ENCODE measurements at regions not wholly inside any gene's neighbourhood (a gene's known extent, or its start where the extent isn't known, plus 50 kb on each side); places are given as distances from the start of the nearest gene placed in this dataset.

DNA sequence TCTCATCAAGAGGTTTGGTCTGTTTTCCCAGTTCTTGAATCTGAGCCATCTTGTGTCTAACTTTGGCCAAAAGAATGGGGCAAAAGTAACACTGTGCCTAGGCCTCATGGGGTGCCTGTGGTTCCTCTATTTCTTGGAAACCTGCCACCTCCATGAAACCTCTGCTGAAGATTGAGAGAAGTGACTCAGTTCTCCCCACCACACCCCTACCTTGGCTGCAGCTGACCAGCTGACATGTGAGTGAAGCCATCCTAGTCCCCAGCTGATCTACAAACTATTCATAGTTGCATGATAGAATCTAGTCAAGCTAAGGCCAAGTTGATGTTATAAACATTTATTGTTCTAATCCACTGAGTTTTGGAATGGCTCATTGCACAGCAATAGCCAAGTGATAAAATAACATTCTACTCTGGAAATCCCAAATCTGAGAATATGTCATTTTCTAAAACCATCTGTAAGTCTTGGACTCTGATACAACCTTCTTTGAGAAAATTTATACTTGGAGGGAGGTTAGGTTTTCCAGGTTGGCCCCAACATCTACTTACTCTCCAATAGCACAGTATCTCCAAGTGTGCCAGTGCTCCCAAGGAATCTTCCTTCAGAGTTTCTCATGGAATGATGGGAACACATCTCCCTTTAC is 107.0 kb upstream of the SMLR1 start:
- no peak overlapping the region for H3K9ac ChIP-seq (ENCODE audit: low read length)
- H3F3A ChIP-seq (ENCODE audit: insufficient read depth, low read length, poor library complexity, severe bottlenecking) = no peaks in the 10 kb centered on the region
- no peaks in the 10 kb centered on the region for H4K20me1 ChIP-seq (ENCODE audit: insufficient read depth)
- H3K79me2 ChIP-seq (replicated peaks; ENCODE audit: insufficient read depth, low read length) = no peaks in the 10 kb centered on the region
- H3K4me2 ChIP-seq (ENCODE audit: low read length) = no peak overlapping the region
- no peak overlapping the region for H3K27ac ChIP-seq (ENCODE audit: low read length)
- H3K4me3 ChIP-seq (ENCODE audit: low read length) = no peak overlapping the region
- H3K9me2 ChIP-seq (ENCODE audit: insufficient read depth, low read length) = no peaks in the 10 kb centered on the region
- no peaks in the 10 kb centered on the region for H3K27me3 ChIP-seq (ENCODE audit: insufficient read depth, low read depth, low read length)
- no peaks in the 10 kb centered on the region for H3K36me3 ChIP-seq (ENCODE audit: insufficient read depth, low read length)
- H2AFZ ChIP-seq (ENCODE audit: low read depth, low read length) = no peak overlapping the region
- no peaks in the 10 kb centered on the region for H3K9me3 ChIP-seq (ENCODE audit: low read length)
- TF ChIP-seq, protein P1, sequence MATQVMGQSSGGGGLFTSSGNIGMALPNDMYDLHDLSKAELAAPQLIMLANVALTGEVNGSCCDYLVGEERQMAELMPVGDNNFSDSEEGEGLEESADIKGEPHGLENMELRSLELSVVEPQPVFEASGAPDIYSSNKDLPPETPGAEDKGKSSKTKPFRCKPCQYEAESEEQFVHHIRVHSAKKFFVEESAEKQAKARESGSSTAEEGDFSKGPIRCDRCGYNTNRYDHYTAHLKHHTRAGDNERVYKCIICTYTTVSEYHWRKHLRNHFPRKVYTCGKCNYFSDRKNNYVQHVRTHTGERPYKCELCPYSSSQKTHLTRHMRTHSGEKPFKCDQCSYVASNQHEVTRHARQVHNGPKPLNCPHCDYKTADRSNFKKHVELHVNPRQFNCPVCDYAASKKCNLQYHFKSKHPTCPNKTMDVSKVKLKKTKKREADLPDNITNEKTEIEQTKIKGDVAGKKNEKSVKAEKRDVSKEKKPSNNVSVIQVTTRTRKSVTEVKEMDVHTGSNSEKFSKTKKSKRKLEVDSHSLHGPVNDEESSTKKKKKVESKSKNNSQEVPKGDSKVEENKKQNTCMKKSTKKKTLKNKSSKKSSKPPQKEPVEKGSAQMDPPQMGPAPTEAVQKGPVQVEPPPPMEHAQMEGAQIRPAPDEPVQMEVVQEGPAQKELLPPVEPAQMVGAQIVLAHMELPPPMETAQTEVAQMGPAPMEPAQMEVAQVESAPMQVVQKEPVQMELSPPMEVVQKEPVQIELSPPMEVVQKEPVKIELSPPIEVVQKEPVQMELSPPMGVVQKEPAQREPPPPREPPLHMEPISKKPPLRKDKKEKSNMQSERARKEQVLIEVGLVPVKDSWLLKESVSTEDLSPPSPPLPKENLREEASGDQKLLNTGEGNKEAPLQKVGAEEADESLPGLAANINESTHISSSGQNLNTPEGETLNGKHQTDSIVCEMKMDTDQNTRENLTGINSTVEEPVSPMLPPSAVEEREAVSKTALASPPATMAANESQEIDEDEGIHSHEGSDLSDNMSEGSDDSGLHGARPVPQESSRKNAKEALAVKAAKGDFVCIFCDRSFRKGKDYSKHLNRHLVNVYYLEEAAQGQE (IDR thresholded peaks at IDR 0.05; ENCODE audit: borderline replicate concordance) = no peak
- TF ChIP-seq TAF1 (IDR thresholded peaks at IDR 0.05; ENCODE audit: low read depth) (no peak), MXI1 (conservative IDR thresholded peaks at IDR 0.05; ENCODE audit: poor library complexity, severe bottlenecking) (no peak), EZH2 (IDR thresholded peaks at IDR 0.05; ENCODE audit: borderline replicate concordance, insufficient read depth, low read length, poor library complexity, severe bottlenecking) (no peak), POLR2AphosphoS5 (IDR thresholded peaks at IDR 0.05) (no peak), RAD21 (conservative IDR thresholded peaks at IDR 0.05) (no peak), SMC3 (conservative IDR thresholded peaks at IDR 0.05; ENCODE audit: poor library complexity) (no peak)
- TF ChIP-seq, protein P2, sequence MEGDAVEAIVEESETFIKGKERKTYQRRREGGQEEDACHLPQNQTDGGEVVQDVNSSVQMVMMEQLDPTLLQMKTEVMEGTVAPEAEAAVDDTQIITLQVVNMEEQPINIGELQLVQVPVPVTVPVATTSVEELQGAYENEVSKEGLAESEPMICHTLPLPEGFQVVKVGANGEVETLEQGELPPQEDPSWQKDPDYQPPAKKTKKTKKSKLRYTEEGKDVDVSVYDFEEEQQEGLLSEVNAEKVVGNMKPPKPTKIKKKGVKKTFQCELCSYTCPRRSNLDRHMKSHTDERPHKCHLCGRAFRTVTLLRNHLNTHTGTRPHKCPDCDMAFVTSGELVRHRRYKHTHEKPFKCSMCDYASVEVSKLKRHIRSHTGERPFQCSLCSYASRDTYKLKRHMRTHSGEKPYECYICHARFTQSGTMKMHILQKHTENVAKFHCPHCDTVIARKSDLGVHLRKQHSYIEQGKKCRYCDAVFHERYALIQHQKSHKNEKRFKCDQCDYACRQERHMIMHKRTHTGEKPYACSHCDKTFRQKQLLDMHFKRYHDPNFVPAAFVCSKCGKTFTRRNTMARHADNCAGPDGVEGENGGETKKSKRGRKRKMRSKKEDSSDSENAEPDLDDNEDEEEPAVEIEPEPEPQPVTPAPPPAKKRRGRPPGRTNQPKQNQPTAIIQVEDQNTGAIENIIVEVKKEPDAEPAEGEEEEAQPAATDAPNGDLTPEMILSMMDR (IDR thresholded peaks at IDR 0.05; ENCODE audit: poor library complexity, severe bottlenecking) = no peak

DNA sequence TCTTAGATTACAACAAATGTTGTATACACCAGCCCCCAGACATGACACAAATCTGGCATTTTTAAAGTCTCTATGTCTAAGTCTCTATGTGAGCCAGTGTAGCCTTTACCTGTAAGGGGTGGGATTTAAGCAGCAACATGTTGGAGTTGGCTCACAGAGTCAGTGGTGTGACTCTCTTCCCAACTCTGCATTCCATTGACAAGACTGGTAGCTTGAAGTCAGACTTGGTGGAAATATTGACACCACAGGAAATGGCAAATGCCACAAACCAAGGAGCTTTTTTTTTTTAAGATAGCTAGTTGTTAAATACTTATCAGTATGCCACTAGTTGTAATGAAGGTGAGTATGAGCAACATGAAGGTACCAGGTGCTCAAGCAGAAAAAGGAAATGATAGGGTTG is 103.1 kb upstream of the SMLR1 start:
- TF ChIP-seq SMC3 (conservative IDR thresholded peaks at IDR 0.05; ENCODE audit: poor library complexity) (no peak), MXI1 (conservative IDR thresholded peaks at IDR 0.05; ENCODE audit: poor library complexity, severe bottlenecking) (no peak), RAD21 (conservative IDR thresholded peaks at IDR 0.05) (no peak), POLR2AphosphoS5 (IDR thresholded peaks at IDR 0.05) (no peak), EP300 (conservative IDR thresholded peaks at IDR 0.05; ENCODE audit: poor library complexity, severe bottlenecking) (no peak), EZH2 (IDR thresholded peaks at IDR 0.05; ENCODE audit: borderline replicate concordance, insufficient read depth, low read length, poor library complexity, severe bottlenecking) (no peak), TAF1 (IDR thresholded peaks at IDR 0.05; ENCODE audit: low read depth) (no peak)
- TF ChIP-seq, protein P1 (IDR thresholded peaks at IDR 0.05; ENCODE audit: borderline replicate concordance) = no peak
- TF ChIP-seq, protein P2 (IDR thresholded peaks at IDR 0.05; ENCODE audit: poor library complexity, severe bottlenecking) = no peak
- H4K20me1 ChIP-seq (ENCODE audit: insufficient read depth) = no peaks in the 10 kb centered on the region
- H3K9me3 ChIP-seq (ENCODE audit: low read length) = no peaks in the 10 kb centered on the region

More for the DNA sequence above, 103.1 kb upstream of the SMLR1 start:
- Histone ChIP-seq H3K79me2 (replicated peaks; ENCODE audit: insufficient read depth, low read length) (no peaks in the 10 kb centered on the region), H3K9ac (ENCODE audit: low read length) (no peak overlapping the region), H3F3A (ENCODE audit: insufficient read depth, low read length, poor library complexity, severe bottlenecking) (no peaks in the 10 kb centered on the region), H3K4me2 (ENCODE audit: low read length) (no peak overlapping the region), H2AFZ (ENCODE audit: low read depth, low read length) (no peak overlapping the region), H3K27me3 (ENCODE audit: insufficient read depth, low read depth, low read length) (no peaks in the 10 kb centered on the region), H3K27ac (ENCODE audit: low read length) (no peak overlapping the region), H3K36me3 (ENCODE audit: insufficient read depth, low read length) (no peaks in the 10 kb centered on the region), H3K4me3 (ENCODE audit: low read length) (no peak overlapping the region), H3K9me2 (ENCODE audit: insufficient read depth, low read length) (no peaks in the 10 kb centered on the region)

Measured in neural cell (in vitro differentiated cells).